ENCODE measurements at regions not wholly inside any gene's neighbourhood (a gene's known extent, or its start where the extent isn't known, plus 50 kb on each side); places are given as distances from the start of the nearest gene placed in this dataset.
"Not testable (repeated sequence)": the region's sequence is repeated elsewhere in the genome, so short reads cannot be mapped to it uniquely, and the experiment has no call there.

GRCh38 chr9:41839786-41840185 is 289.4 kb downstream of the CNTNAP3B start:
- H3K27ac ChIP-seq (ENCODE audit: low read depth, low read length); H3K27me3 Mint-ChIP-seq; H3K4me1 Mint-ChIP-seq; H3K36me3 ChIP-seq (ENCODE audit: insufficient read depth, low read length); H3K9me3 ChIP-seq (ENCODE audit: low read length); DNase-seq; H3K27ac Mint-ChIP-seq; H3K27me3 ChIP-seq (ENCODE audit: insufficient read depth, low read length, poor library complexity, severe bottlenecking); H3K4me1 ChIP-seq (ENCODE audit: insufficient read depth, low read length); H3K36me3 Mint-ChIP-seq; H3K9me3 Mint-ChIP-seq; CTCF ChIA-PET; POLR2A ChIA-PET; H3K4me3 Mint-ChIP-seq; H3K4me3 ChIP-seq (ENCODE audit: low read length): not testable (repeated sequence)

DNA sequence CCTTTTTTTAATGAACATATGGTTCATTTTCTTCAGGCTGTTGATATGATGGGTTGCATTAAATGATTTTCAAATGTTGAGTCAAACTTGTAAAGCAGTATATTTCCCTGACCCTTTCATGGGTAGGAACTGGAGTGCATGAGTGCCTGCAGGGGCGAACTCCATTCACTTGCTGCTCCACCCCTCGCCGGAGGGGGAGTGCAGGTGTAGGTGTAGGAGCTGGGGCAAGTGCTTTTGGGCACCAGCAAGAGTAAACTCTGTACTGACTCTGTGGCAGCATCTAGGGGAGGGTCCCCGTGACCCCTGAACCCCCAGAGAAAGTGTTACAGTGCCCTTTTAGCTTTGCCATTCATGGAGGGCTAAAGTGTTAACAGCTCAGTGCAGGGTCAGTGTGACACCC is 290.3 kb downstream of the CNTNAP3B start:
- CTCF ChIA-PET; H3K4me3 ChIP-seq (ENCODE audit: low read length); H3K27ac Mint-ChIP-seq; H3K27ac ChIP-seq (ENCODE audit: low read depth, low read length); H3K9me3 Mint-ChIP-seq; POLR2A ChIA-PET; H3K9me3 ChIP-seq (ENCODE audit: low read length); H3K27me3 Mint-ChIP-seq; H3K4me1 ChIP-seq (ENCODE audit: insufficient read depth, low read length); H3K36me3 Mint-ChIP-seq; DNase-seq; H3K4me1 Mint-ChIP-seq; H3K36me3 ChIP-seq (ENCODE audit: insufficient read depth, low read length); H3K27me3 ChIP-seq (ENCODE audit: insufficient read depth, low read length, poor library complexity, severe bottlenecking); H3K4me3 Mint-ChIP-seq: not testable (repeated sequence)

GRCh38 chr9:41838562-41838851 is 290.7 kb downstream of the CNTNAP3B start:
- H3K27me3 ChIP-seq (ENCODE audit: insufficient read depth, low read length, poor library complexity, severe bottlenecking); H3K4me3 ChIP-seq (ENCODE audit: low read length); H3K36me3 ChIP-seq (ENCODE audit: insufficient read depth, low read length); H3K27ac Mint-ChIP-seq; POLR2A ChIA-PET; H3K4me1 Mint-ChIP-seq; H3K9me3 Mint-ChIP-seq; H3K27me3 Mint-ChIP-seq; H3K9me3 ChIP-seq (ENCODE audit: low read length); H3K36me3 Mint-ChIP-seq; H3K27ac ChIP-seq (ENCODE audit: low read depth, low read length); DNase-seq; H3K4me3 Mint-ChIP-seq; H3K4me1 ChIP-seq (ENCODE audit: insufficient read depth, low read length); CTCF ChIA-PET: not testable (repeated sequence)

GRCh38 chr9:41837684-41838561 is 291.3 kb downstream of the CNTNAP3B start:
- H3K4me1 Mint-ChIP-seq, CTCF ChIA-PET, H3K27me3 Mint-ChIP-seq: not testable (repeated sequence)

GRCh38 chr9:41833108-41833507 is 296.1 kb downstream of the CNTNAP3B start:
- DNase-seq; H3K4me1 ChIP-seq (ENCODE audit: insufficient read depth, low read length); H3K36me3 ChIP-seq (ENCODE audit: insufficient read depth, low read length); H3K9me3 Mint-ChIP-seq; H3K9me3 ChIP-seq (ENCODE audit: low read length); H3K4me3 ChIP-seq (ENCODE audit: low read length); H3K36me3 Mint-ChIP-seq; H3K4me3 Mint-ChIP-seq; H3K4me1 Mint-ChIP-seq; H3K27ac ChIP-seq (ENCODE audit: low read depth, low read length); CTCF ChIA-PET; H3K27ac Mint-ChIP-seq; H3K27me3 ChIP-seq (ENCODE audit: insufficient read depth, low read length, poor library complexity, severe bottlenecking); H3K27me3 Mint-ChIP-seq; POLR2A ChIA-PET: not testable (repeated sequence)

More at GRCh38 chr9:41837684-41838561, 291.3 kb downstream of the CNTNAP3B start:
- DNase-seq; H3K4me3 Mint-ChIP-seq; H3K27ac ChIP-seq (ENCODE audit: low read depth, low read length); POLR2A ChIA-PET; H3K9me3 ChIP-seq (ENCODE audit: low read length); H3K27me3 ChIP-seq (ENCODE audit: insufficient read depth, low read length, poor library complexity, severe bottlenecking); H3K27ac Mint-ChIP-seq; H3K4me1 ChIP-seq (ENCODE audit: insufficient read depth, low read length); H3K9me3 Mint-ChIP-seq; H3K4me3 ChIP-seq (ENCODE audit: low read length); H3K36me3 Mint-ChIP-seq; H3K36me3 ChIP-seq (ENCODE audit: insufficient read depth, low read length): not testable (repeated sequence)

DNA sequence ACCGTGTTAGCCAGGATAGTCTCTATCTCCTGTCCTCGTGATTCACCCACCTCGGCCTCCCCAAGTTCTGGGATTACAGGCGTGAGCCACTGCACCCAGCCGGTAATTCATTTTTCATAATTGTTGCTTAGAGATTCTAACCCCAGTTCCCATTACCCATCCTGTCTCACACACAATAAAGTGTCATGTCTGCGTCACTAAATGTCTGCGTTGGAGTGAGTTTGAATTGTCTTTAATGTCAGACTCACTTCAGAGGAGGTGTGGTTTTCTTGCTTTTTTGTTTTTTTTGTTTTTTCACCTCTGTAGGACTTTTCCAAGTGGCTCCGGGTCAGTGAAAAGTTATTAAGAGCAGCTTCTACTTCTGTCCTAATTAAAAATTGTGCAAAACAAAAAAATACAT is 304.5 kb downstream of the CNTNAP3B start:
- DNase-seq; H3K27ac ChIP-seq (ENCODE audit: low read depth, low read length); CTCF ChIA-PET; H3K9me3 Mint-ChIP-seq; H3K27me3 Mint-ChIP-seq; H3K4me1 ChIP-seq (ENCODE audit: insufficient read depth, low read length); H3K36me3 Mint-ChIP-seq; H3K36me3 ChIP-seq (ENCODE audit: insufficient read depth, low read length); H3K9me3 ChIP-seq (ENCODE audit: low read length); H3K27me3 ChIP-seq (ENCODE audit: insufficient read depth, low read length, poor library complexity, severe bottlenecking); H3K27ac Mint-ChIP-seq; H3K4me3 Mint-ChIP-seq; POLR2A ChIA-PET; H3K4me1 Mint-ChIP-seq; H3K4me3 ChIP-seq (ENCODE audit: low read length): not testable (repeated sequence)

DNA sequence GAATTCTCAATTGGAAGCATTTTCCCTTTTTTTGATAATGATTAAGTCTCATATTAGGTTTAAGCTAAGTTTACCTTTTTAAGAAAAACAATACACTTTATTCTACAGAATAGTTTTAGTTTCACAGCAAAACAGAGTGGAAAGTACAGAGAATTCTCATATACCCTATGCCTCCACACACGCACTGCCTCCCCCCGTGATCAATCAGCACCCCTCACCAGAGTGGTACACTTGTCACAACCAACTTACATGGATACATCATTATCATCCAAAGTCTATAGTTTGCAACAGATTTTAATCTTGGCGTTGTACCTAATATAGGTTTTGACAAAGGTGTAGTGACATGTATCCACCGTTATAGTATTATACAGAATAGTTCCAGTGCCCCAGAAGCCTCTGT is 326.5 kb downstream of the CNTNAP3B start:
- DNase-seq; H3K27ac Mint-ChIP-seq; H3K36me3 ChIP-seq (ENCODE audit: insufficient read depth, low read length); H3K36me3 Mint-ChIP-seq; H3K27ac ChIP-seq (ENCODE audit: low read depth, low read length); H3K27me3 ChIP-seq (ENCODE audit: insufficient read depth, low read length, poor library complexity, severe bottlenecking); H3K9me3 Mint-ChIP-seq; H3K27me3 Mint-ChIP-seq; H3K4me3 ChIP-seq (ENCODE audit: low read length); POLR2A ChIA-PET; H3K9me3 ChIP-seq (ENCODE audit: low read length); H3K4me3 Mint-ChIP-seq; H3K4me1 Mint-ChIP-seq; H3K4me1 ChIP-seq (ENCODE audit: insufficient read depth, low read length); CTCF ChIA-PET: not testable (repeated sequence)

- CTCF ChIA-PET, result not testable (repeated sequence)
Observed at GRCh38 chr9:41798684-41799083, 330.5 kb downstream of the CNTNAP3B start.

DNA sequence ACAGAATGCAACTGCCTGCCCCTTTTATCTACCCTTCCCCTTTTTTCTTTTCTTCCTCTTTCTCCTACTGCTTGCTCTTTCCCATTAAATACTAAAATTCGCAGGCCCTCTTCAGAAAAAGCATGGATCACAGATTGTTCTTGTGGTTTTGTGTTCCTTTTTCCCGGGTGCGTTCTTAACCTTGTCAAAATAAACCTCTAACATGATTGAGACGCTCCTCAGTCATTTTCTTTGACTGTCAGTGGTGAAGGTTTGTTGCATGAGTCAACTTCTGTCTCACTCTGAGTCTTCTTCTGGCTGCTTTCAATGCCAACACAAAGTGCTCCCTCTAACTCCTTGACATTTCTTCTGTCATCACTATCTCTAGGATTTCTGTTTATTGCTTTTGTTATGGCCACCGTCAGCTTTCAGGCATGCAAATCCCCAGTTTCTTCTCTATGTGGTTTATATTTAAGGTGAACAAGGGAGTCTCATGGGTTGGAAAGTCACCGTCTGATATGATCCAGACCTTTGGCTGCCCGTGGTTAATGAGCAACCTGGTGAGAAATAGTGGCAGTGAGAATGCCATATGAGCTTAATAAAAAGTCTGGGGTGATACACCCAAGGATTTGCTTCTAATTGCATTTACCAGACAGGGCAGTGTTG is 338.4 kb downstream of the CNTNAP3B start:
- H3K4me3 Mint-ChIP-seq; H3K27ac ChIP-seq (ENCODE audit: low read depth, low read length); H3K27ac Mint-ChIP-seq; H3K27me3 Mint-ChIP-seq; H3K4me1 Mint-ChIP-seq; CTCF ChIA-PET; POLR2A ChIA-PET; H3K4me3 ChIP-seq (ENCODE audit: low read length); H3K9me3 ChIP-seq (ENCODE audit: low read length); H3K27me3 ChIP-seq (ENCODE audit: insufficient read depth, low read length, poor library complexity, severe bottlenecking); H3K9me3 Mint-ChIP-seq; H3K4me1 ChIP-seq (ENCODE audit: insufficient read depth, low read length); DNase-seq; H3K36me3 Mint-ChIP-seq; H3K36me3 ChIP-seq (ENCODE audit: insufficient read depth, low read length): not testable (repeated sequence)

More at GRCh38 chr9:41798684-41799083, 330.5 kb downstream of the CNTNAP3B start:
- H3K4me3 ChIP-seq (ENCODE audit: low read length); H3K4me1 ChIP-seq (ENCODE audit: insufficient read depth, low read length); H3K27ac ChIP-seq (ENCODE audit: low read depth, low read length); H3K36me3 ChIP-seq (ENCODE audit: insufficient read depth, low read length); H3K9me3 ChIP-seq (ENCODE audit: low read length); H3K4me3 Mint-ChIP-seq; H3K36me3 Mint-ChIP-seq; H3K4me1 Mint-ChIP-seq; POLR2A ChIA-PET; H3K9me3 Mint-ChIP-seq; H3K27me3 Mint-ChIP-seq; H3K27me3 ChIP-seq (ENCODE audit: insufficient read depth, low read length, poor library complexity, severe bottlenecking); H3K27ac Mint-ChIP-seq; DNase-seq: not testable (repeated sequence)

Measured in CD8-positive, alpha-beta memory T cell (primary cell).